NCI-H1694 (cell line): ENCODE measurements at regions not wholly inside any gene's neighbourhood (a gene's known extent, or its start where the extent isn't known, plus 50 kb on each side); places are given as distances from the start of the nearest gene placed in this dataset.
A peak's percentile ranks its signal among the peaks of the same experiment; 100 is the strongest.

Experiments used
- DNase-seq: peaks from one replicate; lab custom pipeline; 2025; lab: John Stamatoyannopoulos, UW

DNA sequence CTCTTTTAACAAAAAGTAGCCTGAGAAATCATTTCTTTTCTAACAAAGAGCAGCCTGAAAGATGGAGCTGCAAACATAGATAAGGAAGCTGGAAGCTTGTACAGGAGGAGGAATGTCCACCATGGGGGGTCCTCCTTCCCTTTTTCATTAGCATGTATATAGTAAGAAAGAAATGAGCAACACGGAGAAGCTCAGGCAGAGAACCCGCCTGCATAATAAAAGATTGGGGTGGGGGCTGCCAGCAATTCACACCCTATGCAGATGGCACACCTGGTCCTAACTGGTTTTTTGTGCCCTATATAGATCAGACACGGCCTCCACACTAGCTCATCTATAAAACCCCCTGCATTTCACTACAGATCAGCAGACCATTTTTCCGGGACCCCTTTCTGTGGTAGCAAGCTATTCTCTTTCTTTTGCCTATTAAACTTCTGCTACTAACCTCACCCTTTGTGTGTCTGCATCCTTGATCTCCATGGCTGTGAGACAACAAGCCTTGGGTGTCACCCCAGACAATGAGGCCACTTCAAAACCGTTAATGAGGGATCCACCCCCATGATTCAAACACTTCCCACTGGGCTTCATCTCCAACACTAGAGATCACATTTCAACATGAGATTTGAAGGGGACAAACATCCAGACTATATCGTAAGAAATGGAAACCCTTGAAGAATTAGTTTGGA, 167.5 kb upstream of the FREM2 start:
- DNase-seq: no peak

DNA sequence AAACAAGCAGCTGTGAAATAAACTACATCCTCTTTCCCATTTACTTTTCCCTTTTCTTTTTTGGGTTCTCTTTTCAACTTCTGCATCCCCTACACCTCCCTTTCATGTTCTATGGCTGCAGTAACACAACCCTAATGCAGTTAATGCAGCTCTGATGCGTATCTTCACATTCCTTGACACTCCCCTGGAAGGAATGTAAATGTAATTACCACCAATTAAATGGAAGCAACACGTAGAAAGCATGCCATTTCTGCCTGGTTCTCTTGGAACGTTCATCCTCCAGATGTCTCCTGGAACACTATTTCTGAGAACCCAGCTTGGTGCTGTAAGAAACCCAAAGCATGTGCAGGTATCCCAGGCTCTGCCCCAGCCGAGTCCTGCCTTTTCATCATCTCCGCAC, 166.8 kb upstream of the FREM2 start:
- no peak for DNase-seq

DNA sequence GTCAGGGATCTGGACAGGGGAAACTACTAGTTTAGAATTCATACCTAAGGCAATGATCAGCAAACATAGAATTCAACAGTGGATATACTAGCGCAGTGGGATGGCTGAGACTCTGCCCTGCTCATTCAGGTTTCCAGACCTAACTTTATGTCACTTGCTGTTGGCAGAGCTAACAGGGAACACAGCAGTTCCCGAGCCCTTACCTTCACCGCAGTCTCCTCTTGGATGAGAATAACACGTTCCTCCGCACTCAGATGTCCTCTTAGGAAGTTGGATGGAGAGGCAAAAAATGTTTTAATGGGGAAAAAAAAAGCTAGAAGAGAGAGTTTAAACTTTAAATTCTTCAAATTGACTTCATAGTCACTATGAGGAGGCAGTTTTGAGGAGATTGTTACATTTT, 159.7 kb upstream of the FREM2 start:
- DNase-seq: no peak

DNA sequence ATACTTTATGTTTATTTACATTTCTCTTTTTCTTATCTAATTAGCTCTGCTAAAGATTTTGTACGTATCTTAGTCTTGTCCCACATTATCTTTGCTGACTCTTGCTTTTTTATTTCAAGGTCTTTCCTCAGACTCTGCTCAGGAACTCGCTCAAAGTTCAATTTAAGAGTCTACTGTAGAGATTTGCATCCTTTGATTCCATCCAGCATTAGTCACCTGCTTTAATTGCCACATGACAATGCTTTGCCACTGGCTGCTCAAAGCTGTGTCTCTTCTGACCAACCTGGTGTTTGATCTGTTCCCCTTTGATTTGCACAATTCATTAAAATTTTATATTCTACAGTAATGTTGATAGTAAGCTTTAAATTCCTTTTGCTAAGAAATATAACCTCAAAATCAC, 157.9 kb upstream of the FREM2 start:
- no peak for DNase-seq

DNA sequence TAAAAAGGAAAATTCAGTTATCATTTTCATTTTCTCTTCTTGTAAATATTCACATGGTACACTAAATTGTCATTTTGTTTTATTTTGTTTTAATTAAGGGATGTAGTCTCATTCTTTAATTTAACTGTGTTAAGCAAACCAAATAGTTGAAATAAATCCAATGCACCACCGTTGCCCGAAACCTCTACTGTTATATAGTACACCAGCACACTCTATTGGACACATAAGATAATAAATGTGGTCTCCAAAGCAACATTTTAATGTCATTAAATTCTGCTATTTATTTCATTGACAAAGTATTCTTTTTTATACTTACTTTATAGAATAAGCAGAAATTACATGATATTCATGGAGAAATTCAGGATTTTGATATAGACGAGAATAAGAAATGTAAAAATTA, 156.4 kb upstream of the FREM2 start:
- peak; percentile 27 for DNase-seq

DNA sequence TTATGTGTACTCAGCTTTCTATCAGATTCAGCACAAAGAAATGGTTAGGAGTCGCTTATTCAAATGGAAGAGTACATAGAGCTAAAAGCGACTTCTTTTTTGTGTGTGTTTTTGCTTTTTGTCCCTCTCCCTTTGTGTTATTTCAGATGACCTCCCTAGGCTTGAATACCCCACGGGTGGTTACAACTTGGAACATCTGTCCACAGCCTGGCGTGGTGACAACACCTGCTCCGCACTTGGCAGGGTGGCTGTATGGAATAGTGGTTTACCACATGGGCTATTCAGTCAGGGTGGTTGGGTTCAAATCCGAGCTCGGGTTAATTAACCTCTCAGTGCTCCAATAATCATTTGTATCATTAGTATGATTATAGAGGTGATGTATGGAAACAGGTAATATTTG, 151.6 kb upstream of the FREM2 start:
- peak; percentile 8 for DNase-seq

DNA sequence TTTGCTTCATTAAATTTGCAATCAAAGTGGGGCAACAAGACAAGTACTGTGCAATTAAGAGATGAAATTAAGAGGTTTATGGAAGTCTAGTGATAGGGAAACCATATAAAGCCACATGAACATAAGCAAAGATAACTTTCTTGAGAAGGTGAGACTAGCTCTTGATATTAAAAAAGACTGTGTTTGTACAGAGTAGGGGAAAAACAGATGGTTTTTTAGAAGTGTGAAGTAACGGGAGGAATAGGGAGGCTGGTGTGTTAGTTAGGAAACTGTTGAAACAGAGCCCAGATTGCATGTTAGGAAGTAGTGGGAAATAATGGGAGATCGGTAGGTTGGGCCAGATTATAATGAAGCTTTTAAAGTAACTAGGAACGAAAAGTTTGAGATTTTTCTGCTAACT, 149.8 kb upstream of the FREM2 start:
- no peak for DNase-seq

DNA sequence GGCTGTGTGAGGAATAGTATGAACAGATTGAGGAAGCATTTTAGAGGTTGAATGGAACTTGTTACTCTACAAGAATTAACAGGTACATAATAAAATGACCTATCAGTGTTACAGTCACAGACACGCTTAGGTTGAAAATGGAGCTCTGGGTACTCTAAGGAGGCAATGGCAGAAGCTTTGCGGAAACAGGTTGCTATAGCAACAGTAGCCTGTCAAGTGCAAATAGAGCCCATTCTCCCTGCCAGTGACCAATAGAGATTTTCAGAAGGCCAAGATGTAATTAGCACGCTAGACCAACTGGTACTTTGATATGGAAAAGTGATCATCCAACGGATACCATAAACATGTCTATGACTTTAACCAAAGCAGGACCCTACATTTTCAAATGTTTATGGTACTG, 148.5 kb upstream of the FREM2 start:
- DNase-seq: no peak

DNA sequence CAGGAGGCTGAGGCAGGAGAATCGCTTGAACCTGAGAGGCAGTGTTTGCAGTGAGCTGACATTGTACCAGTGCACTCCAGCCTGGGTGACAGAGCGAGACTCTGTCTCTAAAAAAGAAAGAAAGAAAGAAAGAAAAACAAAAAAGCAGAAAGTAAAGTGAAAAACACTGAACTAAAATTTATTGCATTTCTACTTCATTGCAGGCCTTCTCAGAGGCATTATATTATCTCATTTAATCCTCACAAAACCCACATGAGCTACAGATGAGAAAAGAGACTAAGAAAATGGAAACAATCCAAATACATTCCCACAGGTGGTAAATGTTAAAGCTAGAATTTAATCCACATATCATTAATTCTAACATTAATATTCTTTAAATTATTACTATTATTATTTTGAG, 147.2 kb upstream of the FREM2 start:
- no peak for DNase-seq

DNA sequence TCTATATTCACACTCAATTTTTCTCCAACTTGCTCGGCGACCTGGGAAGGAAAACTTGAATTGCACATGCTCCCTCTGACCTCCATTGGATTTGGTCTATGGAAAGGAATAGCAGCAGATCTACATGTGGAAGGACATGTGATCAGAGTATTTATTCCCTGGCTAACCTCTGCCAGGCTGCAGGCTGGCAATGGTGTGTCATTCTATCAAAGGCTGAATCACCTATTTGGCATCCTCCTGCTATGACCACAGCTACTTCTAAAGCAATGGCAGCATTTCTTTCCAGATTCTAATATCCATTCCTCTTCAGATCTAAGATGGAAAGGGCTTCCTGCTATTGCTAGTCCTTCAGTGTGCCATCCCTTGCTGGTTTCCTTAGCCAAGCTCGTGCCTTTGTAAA, 144.3 kb upstream of the FREM2 start:
- no peak for DNase-seq

DNA sequence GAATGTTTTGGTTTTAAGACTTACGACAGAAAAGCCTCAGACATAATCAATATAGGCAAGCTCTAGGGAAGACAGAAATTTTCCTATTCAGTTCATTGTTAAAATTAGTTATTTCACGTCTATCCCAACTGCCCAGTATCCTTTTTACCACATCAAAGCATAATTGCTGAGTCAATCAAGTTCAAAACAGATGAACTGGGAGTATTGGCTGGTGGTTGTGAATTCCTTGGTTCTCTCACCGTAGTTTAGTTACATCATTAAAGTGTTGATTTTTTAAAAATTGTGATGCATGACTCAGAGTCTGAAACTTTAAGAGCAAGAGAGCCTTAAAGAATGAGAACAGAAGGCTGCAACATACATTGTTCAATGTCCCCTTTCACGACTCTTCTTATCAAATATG, 143.3 kb upstream of the FREM2 start:
- DNase-seq: no peak

DNA sequence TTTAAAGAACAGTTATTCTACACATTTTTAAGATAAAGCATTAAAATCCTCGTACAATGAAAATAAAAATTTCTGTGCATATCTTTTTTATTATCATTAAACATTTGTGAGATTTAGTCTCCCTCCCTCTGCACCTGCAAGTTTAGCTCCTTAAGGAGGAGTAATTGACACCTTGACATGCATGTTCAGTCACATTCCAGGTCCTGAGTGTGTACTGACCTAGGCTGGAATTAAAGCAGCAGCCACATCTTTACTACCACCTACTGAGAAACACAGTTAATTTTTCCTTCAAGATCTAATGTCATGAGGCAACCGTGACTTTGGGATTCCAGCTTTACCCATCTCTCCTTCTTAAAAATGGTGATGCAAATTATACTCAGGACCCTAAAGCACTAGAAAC, 123.1 kb upstream of the FREM2 start:
- DNase-seq: no peak

DNA sequence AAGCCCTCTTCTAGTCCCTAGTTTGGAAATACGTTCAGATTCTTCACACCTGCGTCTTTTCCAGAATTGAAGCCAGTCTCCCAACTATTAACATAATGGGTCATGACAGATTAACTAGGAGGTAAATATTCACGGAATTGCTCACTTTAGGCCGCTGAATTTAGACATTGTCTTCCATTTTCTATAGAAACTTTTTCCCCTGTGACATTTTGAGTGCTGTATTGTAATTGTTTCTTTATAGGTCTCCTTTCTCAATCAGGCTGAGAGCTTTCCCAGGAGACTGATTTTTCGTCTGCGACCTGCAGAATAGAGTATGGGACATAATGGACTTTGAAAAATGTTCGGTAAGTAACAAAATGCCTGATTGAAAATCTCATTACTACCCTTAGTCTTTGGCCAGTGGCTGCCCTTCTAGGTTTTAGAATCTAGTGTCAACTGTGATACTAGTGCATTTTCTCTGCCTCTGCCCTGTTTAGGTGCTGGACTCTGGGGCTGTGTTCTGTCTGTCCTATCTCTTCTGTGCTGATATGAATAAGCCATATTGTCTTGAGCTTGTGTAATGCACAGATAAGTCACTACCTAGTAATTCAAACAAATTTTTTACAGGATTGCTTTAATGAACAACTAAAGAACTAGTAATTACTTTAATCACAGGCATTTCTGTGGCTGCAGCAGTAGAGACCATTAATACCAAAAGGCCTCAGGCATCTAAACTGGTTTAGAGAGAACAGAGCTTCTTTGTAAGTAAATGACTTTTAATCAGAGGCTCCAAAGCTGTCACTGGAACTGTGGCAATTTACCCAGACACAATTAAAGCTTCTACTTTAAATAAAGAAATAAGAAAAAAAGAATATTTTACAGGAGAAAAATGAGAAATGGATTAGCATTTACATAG, 122.4 kb upstream of the FREM2 start:
- DNase-seq: no peak

DNA sequence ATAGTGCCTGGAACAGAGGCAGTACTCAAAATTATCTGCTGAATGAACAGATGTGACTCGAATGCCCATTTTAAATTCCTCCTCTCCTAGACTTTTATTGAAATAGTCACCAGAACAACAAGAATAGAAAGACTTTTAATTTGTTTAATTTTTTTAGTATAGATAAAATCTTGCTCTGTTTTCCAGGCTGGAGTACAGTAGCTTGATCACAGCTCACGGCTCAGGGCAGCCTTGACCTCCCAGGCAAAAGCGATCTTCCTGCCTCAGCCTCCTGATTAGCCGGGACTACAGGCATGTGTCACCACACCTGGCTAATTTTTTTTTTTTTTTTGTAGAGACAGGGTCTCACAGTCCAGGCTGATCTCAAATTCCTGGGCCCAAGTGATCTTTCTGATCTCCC, 120.9 kb upstream of the FREM2 start:
- no peak for DNase-seq

DNA sequence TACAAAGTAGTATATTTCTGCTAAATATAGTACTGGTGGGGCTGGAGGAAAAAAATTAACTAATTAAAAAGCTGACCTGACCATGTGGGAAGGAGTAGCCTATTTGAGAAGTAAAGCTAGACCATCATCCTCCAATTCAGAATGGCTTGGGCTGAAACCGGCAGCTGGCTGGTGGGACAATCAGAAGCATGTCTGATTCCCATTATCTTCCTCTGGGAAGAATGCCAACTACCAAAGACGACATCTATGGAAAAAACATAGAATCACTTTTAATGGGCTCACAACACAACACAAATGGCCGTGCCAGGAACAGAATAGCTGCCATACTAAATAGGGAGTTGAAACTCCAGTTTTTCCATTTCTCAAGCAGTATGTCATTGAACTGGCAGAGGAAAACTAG, 120.4 kb upstream of the FREM2 start:
- peak; percentile 48 for DNase-seq

DNA sequence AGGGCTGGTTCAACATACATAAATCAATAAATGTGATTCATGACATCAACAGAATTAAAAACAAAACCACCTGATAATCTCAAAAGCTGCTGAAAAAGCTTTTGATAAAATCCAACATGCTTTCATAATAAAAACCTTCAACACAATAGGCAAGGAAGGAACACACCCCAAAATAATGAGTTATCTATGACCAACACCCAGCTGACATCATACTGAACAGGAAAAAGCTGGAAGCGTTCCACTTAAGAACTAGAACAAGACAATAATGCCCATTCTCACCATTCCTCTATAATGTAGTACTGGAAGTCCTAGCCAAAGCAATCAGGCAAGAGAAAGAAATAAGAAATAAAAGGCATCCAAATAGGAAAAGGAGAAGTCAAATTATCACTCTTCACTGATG, 116.2 kb upstream of the FREM2 start:
- DNase-seq: no peak

DNA sequence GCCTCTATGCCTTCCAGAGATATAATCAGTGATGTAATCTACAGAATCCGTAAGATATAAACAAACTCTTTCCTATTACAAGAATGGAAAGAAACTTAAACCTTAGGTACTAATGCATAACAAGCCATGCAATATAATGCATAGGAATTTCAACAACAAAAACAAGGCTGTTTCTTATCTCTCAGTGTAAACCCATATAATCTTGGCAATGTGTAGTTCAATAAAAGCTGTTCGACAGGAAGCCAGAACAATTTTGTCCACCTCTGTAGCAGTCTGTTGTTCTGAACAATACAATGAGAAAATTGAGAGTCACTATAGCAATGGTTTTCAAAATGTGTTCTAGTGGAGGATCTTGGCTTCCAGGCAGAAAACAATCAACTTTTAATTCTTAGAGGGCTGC, 111.5 kb upstream of the FREM2 start:
- no peak for DNase-seq

DNA sequence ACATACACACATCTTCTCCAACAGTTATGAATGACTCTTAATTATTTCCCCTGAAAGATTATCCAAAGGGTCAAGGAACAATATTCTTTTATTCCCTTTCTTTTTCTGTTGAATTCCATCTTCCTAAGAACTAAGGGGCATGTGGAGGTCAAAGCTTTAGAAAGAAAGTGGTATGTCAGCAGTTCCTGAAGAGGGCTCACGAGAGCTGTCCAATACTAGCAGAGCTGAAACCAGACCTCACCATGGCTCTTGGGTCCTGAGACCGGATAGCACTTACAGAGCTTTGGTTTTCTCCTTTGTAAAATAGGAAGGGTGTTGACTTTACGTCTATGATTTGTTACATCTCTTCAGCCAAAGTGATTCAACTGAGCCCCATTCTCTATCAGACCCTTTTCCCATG, 109.8 kb upstream of the FREM2 start:
- DNase-seq: no peak

DNA sequence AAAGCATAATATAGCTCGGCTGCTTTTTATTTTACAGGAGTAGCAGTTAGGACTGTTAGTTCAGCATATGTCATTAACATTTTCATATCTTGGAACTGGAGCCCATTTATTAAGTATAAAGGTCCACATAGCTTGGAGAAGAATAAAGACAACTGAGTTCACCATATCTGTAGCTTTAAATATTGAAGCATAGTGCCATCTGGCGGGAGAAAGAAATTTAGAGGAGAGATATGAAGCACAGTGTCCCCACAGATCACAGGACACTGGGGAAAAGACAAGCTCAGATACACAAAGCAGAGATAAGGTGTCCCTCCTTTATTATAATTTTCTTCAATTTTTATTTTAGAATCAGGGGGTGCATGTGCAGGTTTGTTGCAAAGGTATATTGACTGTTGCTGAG, 104.7 kb upstream of the FREM2 start:
- peak; percentile 59 for DNase-seq

DNA sequence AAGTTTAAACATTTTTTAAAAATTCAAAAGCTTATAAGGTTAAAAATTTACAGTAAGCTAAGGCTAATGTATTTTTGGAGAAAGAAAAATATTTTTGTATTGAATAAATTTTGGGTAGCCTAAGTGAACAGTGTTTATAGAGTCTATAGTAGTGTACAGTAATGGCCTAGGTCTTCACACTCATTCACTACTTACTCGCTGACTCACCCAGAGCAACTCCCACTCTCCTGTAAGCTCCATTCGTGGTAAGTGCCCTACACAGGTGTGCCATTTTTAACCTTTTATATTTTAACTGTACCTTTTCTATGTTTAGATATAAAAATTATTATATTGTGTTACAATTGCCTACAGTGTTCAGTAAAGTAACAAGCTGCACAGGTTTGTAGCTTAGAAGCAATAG, 96.6 kb upstream of the FREM2 start:
- DNase-seq: no peak

DNA sequence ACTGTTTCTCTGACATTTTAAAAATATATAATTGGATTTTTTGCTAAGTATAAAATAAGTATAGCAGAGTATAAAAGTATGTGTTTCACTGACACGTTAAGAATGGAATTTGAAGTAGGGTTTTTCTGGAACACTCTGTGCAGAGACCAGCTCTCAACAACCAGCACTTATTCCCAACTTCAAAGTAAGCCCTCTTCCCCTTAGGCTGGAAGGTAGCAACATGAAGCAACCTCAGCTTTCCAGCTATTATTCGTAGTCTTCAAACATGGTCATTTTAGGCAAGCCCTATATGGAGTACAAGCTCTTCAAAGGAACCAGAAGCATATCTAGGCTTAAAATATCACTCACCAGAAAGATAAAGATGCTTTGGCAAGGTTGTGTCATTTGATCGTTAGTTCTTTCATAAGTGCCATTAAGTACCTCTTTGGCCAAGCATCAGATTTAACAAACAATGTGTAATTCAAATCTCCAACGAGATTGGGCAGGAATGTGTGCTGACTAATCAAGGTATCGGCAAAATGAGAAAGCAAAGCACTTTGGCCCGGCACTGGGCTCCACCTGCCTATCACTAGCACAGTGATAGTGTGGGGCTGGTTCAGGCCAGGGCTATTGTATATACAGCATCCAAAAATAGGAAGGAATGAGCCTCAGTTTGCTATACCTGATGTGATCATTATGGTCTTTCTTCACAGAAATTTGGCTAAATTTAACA, 95.9 kb upstream of the FREM2 start:
- no peak for DNase-seq

DNA sequence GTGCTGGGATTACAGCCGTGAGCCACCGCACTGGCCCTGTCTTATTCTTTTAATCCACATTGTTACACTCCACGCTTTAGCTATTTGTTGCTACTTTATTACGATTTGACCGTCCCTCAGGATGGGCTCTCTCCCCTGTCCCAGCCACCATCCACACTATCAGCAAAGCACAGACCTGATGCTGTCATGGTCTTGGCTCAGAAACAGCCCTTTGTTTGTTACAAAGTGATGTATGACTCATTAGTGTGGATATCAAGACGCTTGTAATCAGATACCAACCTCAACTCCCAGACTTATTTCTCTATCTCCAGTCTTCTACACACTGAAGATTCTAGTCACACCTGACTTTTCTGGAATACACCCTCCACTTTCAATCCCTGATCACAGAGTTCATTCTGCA, 84.6 kb upstream of the FREM2 start:
- no peak for DNase-seq
